ENCODE measurements at regions not wholly inside any gene's neighbourhood (a gene's known extent, or its start where the extent isn't known, plus 50 kb on each side); places are given as distances from the start of the nearest gene placed in this dataset.

DNA sequence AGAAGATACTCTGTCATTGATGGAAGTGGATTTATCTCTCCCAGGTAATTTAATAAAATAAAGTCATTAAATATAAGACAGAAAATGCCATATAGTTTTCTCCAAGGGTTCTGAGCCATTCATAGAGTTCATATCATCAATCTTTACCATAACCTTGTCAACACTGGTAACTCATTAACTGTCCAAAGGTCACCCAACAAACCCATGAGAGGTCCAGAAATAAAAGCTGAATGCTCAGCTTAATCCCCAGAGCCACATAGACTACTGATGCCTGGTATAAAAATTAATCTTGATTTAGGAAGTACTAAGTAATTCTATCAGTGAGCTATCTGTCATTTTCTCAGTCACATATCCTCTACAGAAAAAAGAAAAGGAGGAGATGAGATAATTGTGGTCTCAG, 903.0 kb upstream of the DDX18 start:
- CTCF ChIA-PET = no interaction called here
- Histone ChIP-seq H3K9ac (replicated peaks; ENCODE audit: extremely low read depth, insufficient read depth, low read length) (no peak overlapping the region), H3K9me1 (replicated peaks; ENCODE audit: control insufficient read depth, extremely low read depth, insufficient read depth, low read length) (no peaks in the 10 kb centered on the region)

DNA sequence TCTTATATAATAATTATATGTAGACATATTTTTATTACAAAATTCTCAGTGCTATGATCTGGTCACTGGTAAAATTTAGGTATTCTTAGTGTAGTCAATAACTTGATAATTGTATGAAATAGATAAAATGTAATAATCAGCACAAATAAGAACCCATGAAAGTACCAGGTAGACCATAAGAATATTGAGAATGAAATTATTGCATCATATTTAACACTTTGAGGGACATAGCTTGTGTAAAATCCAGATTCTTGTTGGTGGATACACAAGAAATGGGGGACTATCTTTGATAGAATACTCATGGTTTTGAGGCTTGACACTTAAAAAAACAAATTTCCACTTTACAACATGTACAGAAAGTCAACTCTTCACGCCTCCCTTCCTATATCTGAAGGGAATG, 898.8 kb upstream of the DDX18 start:
- Histone ChIP-seq H3K9me1 (replicated peaks; ENCODE audit: control insufficient read depth, extremely low read depth, insufficient read depth, low read length) (no peaks in the 10 kb centered on the region), H3K36me3 (ENCODE audit: control insufficient read depth in 2 of 2, extremely low read depth in 1 of 2, insufficient read depth in 2 of 2, low read length in 2 of 2) (no peaks in the 10 kb centered on the region), H3K9me3 (replicated peaks; ENCODE audit: control insufficient read depth, insufficient read depth, low read length) (no peaks in the 10 kb centered on the region), H3K9ac (replicated peaks; ENCODE audit: extremely low read depth, insufficient read depth, low read length) (no peak overlapping the region), H3K27me3 (ENCODE audit: control insufficient read depth in 2 of 2, insufficient read depth in 2 of 2, low read length in 2 of 2) (no peaks in the 10 kb centered on the region), H3K27ac (ENCODE audit: insufficient read depth, low read depth, low read length) (no peak overlapping the region), H2AFZ (ENCODE audit: low read depth, low read length) (no peak overlapping the region), H4K20me1 (replicated peaks; ENCODE audit: control insufficient read depth, extremely low read depth, insufficient read depth, low read length) (no peaks in the 10 kb centered on the region), H3K79me2 (ENCODE audit: control insufficient read depth, insufficient read depth, low read length) (no peaks in the 10 kb centered on the region), H3K4me1 (ENCODE audit: control insufficient read depth, extremely low read depth, insufficient read depth, low read length) (no peaks in the 10 kb centered on the region), H3K4me2 (ENCODE audit: insufficient read depth, low read length) (no peak overlapping the region), H3K4me3 (replicated peaks in 1 of 3; ENCODE audit: insufficient read depth in 1 of 3, low read depth in 1 of 3, low read length in 3 of 3) (no peak overlapping the region)
- intact Hi-C loops (cut with micrococcal nuclease) = no loop called here
- ChIA-PET CTCF (no interaction called here), POLR2A (no interaction called here)
- DNase-seq (ENCODE audit: low read depth, low spot score) = no peak
- FAIRE-seq = no peak
- no peak for TF ChIP-seq MYC (IDR thresholded peaks at IDR 0.05; ENCODE audit: low read depth, low read length)
- TF ChIP-seq, protein P1, sequence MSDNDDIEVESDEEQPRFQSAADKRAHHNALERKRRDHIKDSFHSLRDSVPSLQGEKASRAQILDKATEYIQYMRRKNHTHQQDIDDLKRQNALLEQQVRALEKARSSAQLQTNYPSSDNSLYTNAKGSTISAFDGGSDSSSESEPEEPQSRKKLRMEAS (IDR thresholded peaks at IDR 0.05; ENCODE audit: insufficient read depth, insufficient read length) = no peak
- TF ChIP-seq FOS (IDR thresholded peaks at IDR 0.05; ENCODE audit: borderline replicate concordance, insufficient read depth, low read length) = no peak
- no peak for TF ChIP-seq POLR2A (IDR thresholded peaks at IDR 0.05; ENCODE audit: low read depth, low read length)
- TF ChIP-seq, protein P2, sequence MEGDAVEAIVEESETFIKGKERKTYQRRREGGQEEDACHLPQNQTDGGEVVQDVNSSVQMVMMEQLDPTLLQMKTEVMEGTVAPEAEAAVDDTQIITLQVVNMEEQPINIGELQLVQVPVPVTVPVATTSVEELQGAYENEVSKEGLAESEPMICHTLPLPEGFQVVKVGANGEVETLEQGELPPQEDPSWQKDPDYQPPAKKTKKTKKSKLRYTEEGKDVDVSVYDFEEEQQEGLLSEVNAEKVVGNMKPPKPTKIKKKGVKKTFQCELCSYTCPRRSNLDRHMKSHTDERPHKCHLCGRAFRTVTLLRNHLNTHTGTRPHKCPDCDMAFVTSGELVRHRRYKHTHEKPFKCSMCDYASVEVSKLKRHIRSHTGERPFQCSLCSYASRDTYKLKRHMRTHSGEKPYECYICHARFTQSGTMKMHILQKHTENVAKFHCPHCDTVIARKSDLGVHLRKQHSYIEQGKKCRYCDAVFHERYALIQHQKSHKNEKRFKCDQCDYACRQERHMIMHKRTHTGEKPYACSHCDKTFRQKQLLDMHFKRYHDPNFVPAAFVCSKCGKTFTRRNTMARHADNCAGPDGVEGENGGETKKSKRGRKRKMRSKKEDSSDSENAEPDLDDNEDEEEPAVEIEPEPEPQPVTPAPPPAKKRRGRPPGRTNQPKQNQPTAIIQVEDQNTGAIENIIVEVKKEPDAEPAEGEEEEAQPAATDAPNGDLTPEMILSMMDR (IDR thresholded peaks at IDR 0.05; ENCODE audit: extremely low read depth in 1 of 2, insufficient read depth in 1 of 2, low read depth in 1 of 2, low read length in 2 of 2) = no peak
- no peak for TF ChIP-seq POLR2AphosphoS5 (IDR thresholded peaks at IDR 0.05; ENCODE audit: insufficient read depth, low read depth, low read length)
- no peak for TF ChIP-seq GATA2 (IDR thresholded peaks at IDR 0.05; ENCODE audit: insufficient read depth, insufficient read length, low read depth, low read length)
- TF ChIP-seq EZH2 (IDR thresholded peaks at IDR 0.05; ENCODE audit: borderline replicate concordance, low read depth, low read length, severe bottlenecking) = no peak
- no peak for TF ChIP-seq JUN (IDR thresholded peaks at IDR 0.05; ENCODE audit: borderline replicate concordance, insufficient read depth, insufficient read length, low read depth)
- dilution Hi-C loops (cut with MboI; ENCODE audit: extremely low pct_ligation_motif_present, low sequenced_read_pairs) = no loop called here
- BruUV-seq (replicated peaks) = no TSS peak

More for the DNA sequence above, 903.0 kb upstream of the DDX18 start:
- H4K20me1 ChIP-seq (replicated peaks; ENCODE audit: control insufficient read depth, extremely low read depth, insufficient read depth, low read length) = no peaks in the 10 kb centered on the region
- intact Hi-C loops (cut with micrococcal nuclease) (no loop called here), dilution Hi-C loops (cut with MboI; ENCODE audit: extremely low pct_ligation_motif_present, low sequenced_read_pairs) (no loop called here)
- POLR2A ChIA-PET = no interaction called here
- H2AFZ ChIP-seq (ENCODE audit: low read depth, low read length) = no peak overlapping the region
- no peak overlapping the region for H3K4me2 ChIP-seq (ENCODE audit: insufficient read depth, low read length)
- no peaks in the 10 kb centered on the region for H3K36me3 ChIP-seq (ENCODE audit: control insufficient read depth in 2 of 2, extremely low read depth in 1 of 2, insufficient read depth in 2 of 2, low read length in 2 of 2)
- TF ChIP-seq, protein P2 (IDR thresholded peaks at IDR 0.05; ENCODE audit: extremely low read depth in 1 of 2, insufficient read depth in 1 of 2, low read depth in 1 of 2, low read length in 2 of 2) = no peak
- TF ChIP-seq POLR2A (IDR thresholded peaks at IDR 0.05; ENCODE audit: low read depth, low read length) (no peak), EZH2 (IDR thresholded peaks at IDR 0.05; ENCODE audit: borderline replicate concordance, low read depth, low read length, severe bottlenecking) (no peak)
- no peaks in the 10 kb centered on the region for H3K27me3 ChIP-seq (ENCODE audit: control insufficient read depth in 2 of 2, insufficient read depth in 2 of 2, low read length in 2 of 2)
- FAIRE-seq (no peak), DNase-seq (ENCODE audit: low read depth, low spot score) (no peak)
- no peaks in the 10 kb centered on the region for H3K4me1 ChIP-seq (ENCODE audit: control insufficient read depth, extremely low read depth, insufficient read depth, low read length)
- H3K9me3 ChIP-seq (replicated peaks; ENCODE audit: control insufficient read depth, insufficient read depth, low read length) = no peaks in the 10 kb centered on the region
- no peak overlapping the region for H3K27ac ChIP-seq (ENCODE audit: insufficient read depth, low read depth, low read length)
- no peaks in the 10 kb centered on the region for H3K79me2 ChIP-seq (ENCODE audit: control insufficient read depth, insufficient read depth, low read length)
- H3K4me3 ChIP-seq (replicated peaks in 1 of 3; ENCODE audit: insufficient read depth in 1 of 3, low read depth in 1 of 3, low read length in 3 of 3) = no peak overlapping the region
- no TSS peak for BruUV-seq (replicated peaks)
